C4-2B (cell line): ENCODE measurements at regions not wholly inside any gene's neighbourhood (a gene's known extent, or its start where the extent isn't known, plus 50 kb on each side); places are given as distances from the start of the nearest gene placed in this dataset.

Source experiments
- H3K27ac ChIP-seq: fragments of 450-650 bp; 2 replicates; pipeline ENCODE4 v1.5.1; 2017
- CTCF ChIP-seq: fragments of 450-650 bp; conservative IDR thresholded peaks from 2 replicates; pipeline ENCODE4 v1.5.1; 2017; ENCODE audit warnings: mild to moderate bottlenecking
- ZFX ChIP-seq: fragments of 450-650 bp; IDR thresholded peaks from 2 replicates; pipeline ENCODE4 v1.6.1; 2017

GRCh38 chr4:137124278-137124932 lies 407.9 kb downstream of the PCDH18 start:
- H3K27ac ChIP-seq = no peak overlapping the region
- TF ChIP-seq CTCF (peak; percentile 74), ZFX (no peak)

GRCh38 chr4:137122876-137123275 lies 409.4 kb downstream of the PCDH18 start:
- H3K27ac ChIP-seq = no peak overlapping the region
- no peak for TF ChIP-seq ZFX
- TF ChIP-seq CTCF = no peak

GRCh38 chr4:137116144-137116543 lies 416.1 kb downstream of the PCDH18 start:
- no peak overlapping the region for H3K27ac ChIP-seq

GRCh38 chr4:137106733-137107132 lies 425.6 kb downstream of the PCDH18 start:
- no peak for TF ChIP-seq ZFX
- no peak for TF ChIP-seq CTCF
- H3K27ac ChIP-seq = no peak overlapping the region

More at GRCh38 chr4:137116144-137116543, 416.1 kb downstream of the PCDH18 start:
- TF ChIP-seq CTCF = no peak
- no peak for TF ChIP-seq ZFX

GRCh38 chr4:137106287-137106686 lies 426.0 kb downstream of the PCDH18 start:
- no peak overlapping the region for H3K27ac ChIP-seq
- TF ChIP-seq ZFX = no peak
- no peak for TF ChIP-seq CTCF

- H3K27ac ChIP-seq = no peak overlapping the region
- TF ChIP-seq ZFX (no peak), CTCF (no peak)
Observed at GRCh38 chr4:137090951-137091350, 441.3 kb downstream of the PCDH18 start.

GRCh38 chr4:137083571-137084135 lies 448.6 kb downstream of the PCDH18 start:
- no peak overlapping the region for H3K27ac ChIP-seq
- TF ChIP-seq CTCF (no peak), ZFX (no peak)
